OCI-LY7 (cell line): ENCODE measurements at regions not wholly inside any gene's neighbourhood (a gene's known extent, or its start where the extent isn't known, plus 50 kb on each side); places are given as distances from the start of the nearest gene placed in this dataset.

Source experiments
- CTCF ChIP-seq: fragments of 200-600 bp; sonication (generic); conservative IDR thresholded peaks from 2 replicates; pipeline ENCODE4 v1.5.1; 2014; ENCODE audit warnings: mild to moderate bottlenecking, antibody characterized with exemption, low read length, moderate library complexity, mixed read lengths
- EZH2phosphoT487 ChIP-seq: fragments of 200-600 bp; sonication (generic); IDR thresholded peaks from 2 replicates; pipeline ENCODE4 v1.6.1; 2018; ENCODE audit warnings: low read depth, borderline replicate concordance, mild to moderate bottlenecking, mixed run types, antibody characterized with exemption, low read length, moderate library complexity, mixed read lengths

GRCh38 chr17:72297326-72298115, 176.7 kb downstream of the SOX9 start:
- no peak for TF ChIP-seq CTCF
- TF ChIP-seq EZH2phosphoT487: no peak
